Left renal cortex interstitium (tissue), 4 donors: ENCODE measurements at regions not wholly inside any gene's neighbourhood (a gene's known extent, or its start where the extent isn't known, plus 50 kb on each side); places are given as distances from the start of the nearest gene placed in this dataset.

Source experiments
- DNase-seq, 4 donors: peaks; one replicate each; pipeline ENCODE4 v3.0.0-alpha.2; 2013; ENCODE audit warnings: low read depth in 4 of 4, low spot score in 2 of 4, missing footprints in 1 of 4

GRCh38 chr4:89439533-89439932 is 131.9 kb upstream of the GPRIN3 start:
- DNase-seq = no peak

- no peak for DNase-seq
These were observed 130.7 kb upstream of the GPRIN3 start for GRCh38 chr4:89438102-89438831.

DNA sequence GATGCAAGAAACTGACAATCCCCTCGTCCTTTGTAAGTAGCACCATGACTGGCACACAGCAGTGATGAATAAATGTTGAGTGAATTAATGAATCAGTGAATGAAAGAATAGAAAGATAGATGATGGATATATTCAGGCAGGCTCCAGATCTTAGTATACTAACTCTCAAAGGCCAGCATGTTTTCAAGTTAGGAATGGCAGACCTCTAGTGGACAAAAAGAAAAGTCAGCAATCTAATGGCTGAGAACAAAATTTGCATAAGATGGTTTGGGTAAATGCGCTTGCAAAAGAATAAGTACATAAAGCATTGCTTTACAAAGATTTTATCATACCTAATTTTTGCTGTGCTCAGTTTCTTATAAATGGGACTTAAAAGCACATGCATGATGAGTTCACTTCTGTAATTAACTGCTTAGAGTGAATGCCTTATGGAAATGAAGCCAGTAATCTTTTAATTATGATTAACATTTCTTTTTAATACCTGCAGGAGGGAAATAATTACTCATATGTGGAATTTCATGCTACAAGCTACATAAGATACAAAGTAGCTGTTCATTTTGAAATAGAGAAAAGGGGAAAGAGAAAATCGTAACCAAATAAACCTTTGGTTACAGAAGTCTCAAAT is 126.9 kb upstream of the GPRIN3 start:
- DNase-seq = peak in 1 of 4 donors; percentile 31

DNA sequence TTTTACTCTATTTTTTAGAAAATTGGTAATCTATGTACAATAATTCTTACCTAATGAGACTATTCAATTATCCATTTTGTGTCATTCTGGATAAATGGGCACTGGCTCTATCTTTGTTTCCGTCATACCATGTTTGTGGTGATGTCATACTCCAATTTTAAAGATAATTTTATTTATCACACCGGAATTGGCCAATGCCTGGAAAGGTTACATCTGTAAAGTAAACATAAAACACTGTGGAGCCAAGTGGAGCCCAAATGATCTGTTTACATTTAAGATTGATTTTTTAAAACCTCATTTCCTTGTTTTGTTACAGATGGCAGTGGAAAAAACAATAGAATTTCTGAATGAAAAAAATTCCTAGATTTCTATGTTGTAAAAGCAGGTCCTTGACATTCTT is 120.2 kb upstream of the GPRIN3 start:
- no peak for DNase-seq

GRCh38 chr4:89425023-89425422 is 117.4 kb upstream of the GPRIN3 start:
- no peak for DNase-seq

GRCh38 chr4:89422441-89422990 is 114.9 kb upstream of the GPRIN3 start:
- DNase-seq = no peak

DNA sequence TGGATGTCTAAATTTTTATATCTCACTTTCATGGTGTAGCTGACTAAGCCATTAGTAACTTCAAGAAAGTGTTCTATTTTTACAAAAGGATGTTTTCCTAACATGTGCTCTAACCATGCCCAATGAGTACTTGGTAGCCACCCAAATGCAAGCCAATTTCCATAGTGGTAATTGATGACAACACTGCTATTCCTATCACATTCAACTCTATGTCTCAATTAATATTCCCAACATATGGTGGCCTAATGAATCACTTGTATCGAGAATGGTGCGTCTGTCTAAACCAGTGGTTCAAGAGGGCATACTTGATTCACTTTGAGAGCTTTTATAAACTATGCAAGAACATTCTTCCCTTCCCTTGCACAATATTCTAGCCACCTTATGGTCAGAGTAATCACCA is 112.9 kb upstream of the GPRIN3 start:
- no peak for DNase-seq

- DNase-seq = no peak
These were observed 111.6 kb upstream of the GPRIN3 start for GRCh38 chr4:89419111-89419695.

DNA sequence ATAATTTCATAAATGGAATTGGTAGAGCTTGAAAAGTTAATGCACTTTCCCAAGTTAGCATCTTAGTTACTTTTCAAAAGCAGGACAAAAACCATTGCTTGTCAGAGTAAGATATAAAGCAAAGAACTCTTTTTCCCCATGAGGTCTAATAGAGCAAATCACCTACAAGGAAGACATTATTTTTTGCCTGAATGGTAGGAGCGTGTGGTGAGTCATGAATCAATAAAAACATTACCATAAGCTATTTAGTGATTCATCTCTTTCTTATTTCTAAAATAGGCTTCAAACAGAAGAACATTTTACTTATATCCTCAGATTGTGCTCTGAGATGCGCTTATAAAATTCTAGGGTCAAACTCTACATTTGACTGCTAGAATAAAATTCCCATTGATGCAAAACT is 109.4 kb upstream of the GPRIN3 start:
- DNase-seq = no peak

DNA sequence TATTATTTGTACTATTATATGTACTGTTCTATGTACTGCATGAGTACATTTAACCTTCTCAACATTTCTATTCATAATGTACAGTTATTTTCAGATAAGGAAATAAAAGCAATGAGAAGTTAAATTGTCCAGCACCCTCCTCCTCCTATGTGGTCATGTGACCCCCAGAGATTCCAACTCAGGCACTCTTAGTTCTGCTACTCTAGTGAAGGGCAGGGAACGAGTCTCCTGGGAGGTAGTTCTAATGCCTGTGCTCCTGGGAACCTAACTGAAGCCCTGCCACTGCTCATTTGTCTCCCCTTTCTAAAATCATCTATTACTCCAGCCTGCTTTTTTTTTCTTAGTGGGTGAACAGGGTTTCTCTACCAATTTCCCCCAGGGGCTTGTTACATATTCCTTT is 105.9 kb upstream of the GPRIN3 start:
- no peak for DNase-seq

DNA sequence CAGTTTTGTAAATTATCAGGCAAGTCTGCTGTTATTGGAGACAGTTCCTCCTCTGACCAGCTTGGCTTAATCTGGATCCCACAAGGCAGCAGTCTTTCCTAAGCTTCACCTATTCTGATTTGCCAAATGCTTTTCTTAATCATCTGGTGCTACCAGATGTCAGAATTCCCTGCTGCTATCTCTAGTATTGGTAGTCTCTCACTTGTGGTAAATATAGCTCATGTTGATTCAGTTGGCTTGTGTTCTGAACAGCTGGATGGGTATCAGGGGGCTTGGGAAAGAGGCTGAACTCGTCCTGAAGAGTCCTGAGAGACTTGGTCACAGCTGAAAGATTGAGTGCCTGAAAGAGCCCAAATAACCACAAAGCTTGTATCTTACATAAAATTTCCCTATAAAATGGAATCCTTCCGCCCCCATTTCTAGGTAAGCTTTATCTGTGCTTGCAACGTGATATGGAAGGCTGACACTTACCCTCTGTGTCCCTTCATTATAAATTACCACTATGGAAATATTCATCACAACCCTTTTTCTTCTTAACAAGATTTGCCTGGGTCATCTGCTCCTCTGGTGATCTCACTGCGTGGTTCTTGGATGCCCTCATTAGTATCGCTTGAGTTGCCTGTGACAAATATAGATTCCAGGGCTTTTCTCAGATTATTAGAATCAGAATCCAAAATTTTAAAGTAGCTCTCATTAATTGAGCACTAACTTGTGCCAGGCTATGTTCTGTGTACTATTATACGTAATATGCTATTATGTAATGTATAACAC is 104.1 kb upstream of the GPRIN3 start:
- DNase-seq = no peak

DNA sequence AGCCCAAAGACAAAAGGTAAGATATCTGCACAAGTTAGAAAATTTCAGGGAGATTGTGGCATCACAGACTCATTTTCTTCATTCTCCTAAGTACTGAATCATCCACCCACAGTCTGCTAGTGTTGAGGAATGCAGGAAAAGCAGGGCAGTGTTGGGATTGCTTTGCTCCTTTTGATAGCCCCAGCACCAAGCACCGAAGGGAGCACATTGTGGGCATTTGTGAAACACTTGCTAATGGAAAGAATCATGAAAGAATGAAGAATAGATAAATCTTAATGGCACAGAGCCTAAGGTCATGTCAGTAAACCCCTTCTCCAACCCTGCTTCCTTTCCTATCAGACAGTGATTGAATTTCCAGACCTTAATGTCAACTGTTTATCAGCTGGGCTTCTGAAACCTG is 103.1 kb upstream of the GPRIN3 start:
- no peak for DNase-seq

- no peak for DNase-seq
These were observed 96.9 kb upstream of the GPRIN3 start for GRCh38 chr4:89404530-89404929.

- no peak for DNase-seq
These were observed 96.2 kb upstream of the GPRIN3 start for GRCh38 chr4:89403826-89404225.

DNA sequence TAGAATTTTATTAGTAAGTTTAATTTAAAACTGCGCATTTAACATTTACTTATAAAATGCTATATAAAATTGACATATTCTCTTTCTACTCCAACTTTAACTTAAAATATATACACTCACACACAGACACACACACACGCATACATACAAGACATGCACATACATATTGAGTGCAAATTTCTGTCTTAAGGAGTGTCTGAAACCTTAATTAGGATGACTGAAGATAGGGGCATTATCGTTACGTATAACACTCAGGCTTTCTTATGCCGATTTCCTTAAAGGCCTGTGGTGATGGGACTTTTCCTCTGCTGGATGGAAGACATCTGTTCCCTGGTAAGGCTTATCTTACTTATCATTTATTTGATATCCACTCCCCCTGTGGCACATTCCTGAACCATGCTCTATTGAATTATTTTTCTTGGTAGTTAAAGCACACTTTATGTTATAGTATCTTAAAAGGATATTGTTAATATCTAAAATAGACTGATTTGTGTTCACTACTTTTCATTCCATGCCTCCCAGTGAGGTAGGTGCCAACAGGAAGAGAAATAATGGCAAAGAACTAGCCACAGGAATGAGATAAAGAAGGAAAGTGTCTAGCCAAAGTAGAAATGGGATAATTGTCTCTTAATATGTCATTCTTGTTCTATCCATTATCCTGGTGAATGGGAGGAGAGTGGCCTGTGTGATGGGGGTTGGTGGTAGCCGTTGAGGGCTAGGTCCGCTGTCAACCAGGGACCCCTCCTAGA is 92.9 kb upstream of the GPRIN3 start:
- DNase-seq = no peak

GRCh38 chr4:89398644-89399043 is 91.0 kb upstream of the GPRIN3 start:
- DNase-seq = no peak

DNA sequence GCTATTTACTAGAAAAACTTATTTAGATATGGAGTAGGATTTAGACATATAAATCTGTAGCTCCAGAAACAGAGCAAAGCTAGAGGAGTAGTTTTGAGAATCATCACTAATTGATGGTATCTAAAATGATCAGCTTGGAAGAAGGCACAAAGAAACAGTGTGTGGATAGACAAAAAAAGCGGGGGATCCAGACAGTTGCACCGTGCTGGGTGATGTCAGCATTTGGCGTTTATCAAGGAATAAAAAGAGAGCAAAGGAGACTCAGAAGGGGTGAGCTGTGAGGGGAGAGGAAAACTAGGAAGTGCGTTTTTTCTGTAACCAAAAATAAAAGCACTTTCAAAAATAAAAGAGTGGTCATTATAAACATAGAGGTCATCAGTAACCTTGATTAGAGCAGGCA is 90.5 kb upstream of the GPRIN3 start:
- DNase-seq = no peak

DNA sequence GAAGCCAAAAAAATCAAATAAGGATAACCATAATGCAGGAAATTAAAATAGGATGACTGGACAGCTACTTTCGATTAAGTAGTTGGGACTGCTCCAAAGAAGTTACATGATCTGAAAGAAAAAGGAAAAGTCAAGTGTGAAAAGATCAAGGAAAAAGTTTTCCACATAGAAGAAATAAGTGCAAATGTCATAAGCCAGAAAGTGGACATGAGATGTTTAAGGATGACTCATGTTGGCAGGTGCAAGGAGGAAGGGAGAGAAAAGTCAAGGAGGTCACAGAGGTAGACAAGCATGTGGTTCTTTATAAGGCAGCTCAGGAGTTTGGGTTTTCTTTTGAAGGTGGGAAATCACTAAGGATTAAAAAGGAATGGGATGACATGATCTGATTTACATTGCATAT is 89.8 kb upstream of the GPRIN3 start:
- DNase-seq = no peak

DNA sequence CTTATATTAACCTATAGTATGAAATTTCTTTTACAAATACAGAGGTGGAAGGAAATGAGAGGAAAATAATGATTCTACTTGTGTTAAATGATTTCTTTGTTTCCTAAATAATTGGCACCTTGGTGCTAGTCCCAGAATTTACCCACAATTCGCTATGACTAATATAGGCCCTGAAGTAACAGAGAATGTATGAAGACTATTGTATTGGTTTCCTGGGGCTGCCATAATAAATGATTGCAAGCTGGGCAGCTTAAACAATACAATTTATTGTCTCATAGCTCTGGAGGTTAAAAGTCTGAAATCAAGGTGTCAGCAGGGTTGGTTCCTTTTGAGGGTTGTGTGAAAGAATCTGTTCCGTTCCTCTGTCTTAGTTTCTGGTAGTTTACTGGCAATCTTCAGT is 74.8 kb upstream of the GPRIN3 start:
- DNase-seq = no peak

- no peak for DNase-seq
These were observed 73.4 kb upstream of the GPRIN3 start for GRCh38 chr4:89380980-89381379.
